ENCODE measurements at regions not wholly inside any gene's neighbourhood (a gene's known extent, or its start where the extent isn't known, plus 50 kb on each side); places are given as distances from the start of the nearest gene placed in this dataset.

- TF ChIP-seq CTCF (IDR thresholded peaks at IDR 0.05; ENCODE audit: unreplicated experiment): no peak
- intact Hi-C loops (cut with micrococcal nuclease; ENCODE audit: unreplicated experiment): no loop called here
- Mint-ChIP-seq H3K36me3 (ENCODE audit: insufficient read depth, unreplicated experiment) (no peaks in the 10 kb centered on the region), H3K27me3 (ENCODE audit: unreplicated experiment) (peaks cover 39% of the 10 kb centered on the region), H3K4me1 (ENCODE audit: low read depth, unreplicated experiment) (no peaks in the 10 kb centered on the region), H3K9me3 (ENCODE audit: low read depth, unreplicated experiment) (no peaks in the 10 kb centered on the region), H3K4me3 (ENCODE audit: low read depth, unreplicated experiment) (no peak overlapping the region), H3K27ac (ENCODE audit: unreplicated experiment) (no peak overlapping the region)
- CTCF ChIA-PET: no interaction called here
- DNase-seq: no peak
- no TSS peak for BruUV-seq (replicated peaks)
Measured at GRCh38 chr9:108310202-108310601, 545.6 kb downstream of the ACTL7B start.

GRCh38 chr9:108300306-108301287 lies 555.2 kb downstream of the ACTL7B start:
- no peaks in the 10 kb centered on the region for H3K9me3 Mint-ChIP-seq (ENCODE audit: low read depth, unreplicated experiment)
- BruUV-seq (replicated peaks): no TSS peak
- H3K4me3 Mint-ChIP-seq (ENCODE audit: low read depth, unreplicated experiment): no peak overlapping the region
- CTCF ChIA-PET: no interaction called here
- no peaks in the 10 kb centered on the region for H3K4me1 Mint-ChIP-seq (ENCODE audit: low read depth, unreplicated experiment)
- no peaks in the 10 kb centered on the region for H3K36me3 Mint-ChIP-seq (ENCODE audit: insufficient read depth, unreplicated experiment)
- no peak overlapping the region for H3K27ac Mint-ChIP-seq (ENCODE audit: unreplicated experiment)
- peaks cover 17% of the 10 kb centered on the region for H3K27me3 Mint-ChIP-seq (ENCODE audit: unreplicated experiment)
- no peak for TF ChIP-seq CTCF (IDR thresholded peaks at IDR 0.05; ENCODE audit: unreplicated experiment)
- intact Hi-C loops (cut with micrococcal nuclease; ENCODE audit: unreplicated experiment): no loop called here
- DNase-seq: no peak

GRCh38 chr9:108297073-108297472 lies 558.7 kb downstream of the ACTL7B start:
- Mint-ChIP-seq H3K27me3 (ENCODE audit: unreplicated experiment) (peaks cover 17% of the 10 kb centered on the region), H3K4me3 (ENCODE audit: low read depth, unreplicated experiment) (no peak overlapping the region), H3K4me1 (ENCODE audit: low read depth, unreplicated experiment) (no peaks in the 10 kb centered on the region), H3K9me3 (ENCODE audit: low read depth, unreplicated experiment) (no peaks in the 10 kb centered on the region), H3K27ac (ENCODE audit: unreplicated experiment) (no peak overlapping the region), H3K36me3 (ENCODE audit: insufficient read depth, unreplicated experiment) (no peaks in the 10 kb centered on the region)
- no peak for TF ChIP-seq CTCF (IDR thresholded peaks at IDR 0.05; ENCODE audit: unreplicated experiment)
- intact Hi-C loops (cut with micrococcal nuclease; ENCODE audit: unreplicated experiment): no loop called here
- CTCF ChIA-PET: no interaction called here
- DNase-seq: no peak
- BruUV-seq (replicated peaks): no TSS peak

GRCh38 chr9:108296056-108296455 lies 559.7 kb downstream of the ACTL7B start:
- Mint-ChIP-seq H3K4me1 (ENCODE audit: low read depth, unreplicated experiment) (no peaks in the 10 kb centered on the region), H3K9me3 (ENCODE audit: low read depth, unreplicated experiment) (no peaks in the 10 kb centered on the region), H3K4me3 (ENCODE audit: low read depth, unreplicated experiment) (no peak overlapping the region), H3K27me3 (ENCODE audit: unreplicated experiment) (peaks cover 17% of the 10 kb centered on the region), H3K27ac (ENCODE audit: unreplicated experiment) (no peak overlapping the region), H3K36me3 (ENCODE audit: insufficient read depth, unreplicated experiment) (no peaks in the 10 kb centered on the region)
- CTCF ChIA-PET: no interaction called here
- TF ChIP-seq CTCF (IDR thresholded peaks at IDR 0.05; ENCODE audit: unreplicated experiment): no peak
- DNase-seq: no peak
- BruUV-seq (replicated peaks): no TSS peak
- intact Hi-C loops (cut with micrococcal nuclease; ENCODE audit: unreplicated experiment): no loop called here
